D721Med (cell line): ENCODE measurements at regions not wholly inside any gene's neighbourhood (a gene's known extent, or its start where the extent isn't known, plus 50 kb on each side); places are given as distances from the start of the nearest gene placed in this dataset.
A peak's percentile ranks its signal among the peaks of the same experiment; 100 is the strongest.

Source experiments
- DNase-seq: peaks from one replicate; pipeline ENCODE4 v3.0.0; 2011; ENCODE audit warnings: low spot score; ENCODE audit not compliant: insufficient read length
- FAIRE-seq: peaks from 2 replicates; lab custom pipeline; 2011; peaks lifted over from hg19 to GRCh38; lab: Jason Lieb, UNC
- CTCF ChIP-seq: IDR thresholded peaks from 2 replicates; pipeline ENCODE4 v1.5.1; 2012; ENCODE audit warnings: mild to moderate bottlenecking, control low read depth; ENCODE audit not compliant: insufficient read depth; ENCODE audit errors: missing control alignments

GRCh38 chr4:114728426-114728825 is 129.8 kb downstream of the UGT8 start:
- no peak for DNase-seq
- TF ChIP-seq CTCF = no peak

DNA sequence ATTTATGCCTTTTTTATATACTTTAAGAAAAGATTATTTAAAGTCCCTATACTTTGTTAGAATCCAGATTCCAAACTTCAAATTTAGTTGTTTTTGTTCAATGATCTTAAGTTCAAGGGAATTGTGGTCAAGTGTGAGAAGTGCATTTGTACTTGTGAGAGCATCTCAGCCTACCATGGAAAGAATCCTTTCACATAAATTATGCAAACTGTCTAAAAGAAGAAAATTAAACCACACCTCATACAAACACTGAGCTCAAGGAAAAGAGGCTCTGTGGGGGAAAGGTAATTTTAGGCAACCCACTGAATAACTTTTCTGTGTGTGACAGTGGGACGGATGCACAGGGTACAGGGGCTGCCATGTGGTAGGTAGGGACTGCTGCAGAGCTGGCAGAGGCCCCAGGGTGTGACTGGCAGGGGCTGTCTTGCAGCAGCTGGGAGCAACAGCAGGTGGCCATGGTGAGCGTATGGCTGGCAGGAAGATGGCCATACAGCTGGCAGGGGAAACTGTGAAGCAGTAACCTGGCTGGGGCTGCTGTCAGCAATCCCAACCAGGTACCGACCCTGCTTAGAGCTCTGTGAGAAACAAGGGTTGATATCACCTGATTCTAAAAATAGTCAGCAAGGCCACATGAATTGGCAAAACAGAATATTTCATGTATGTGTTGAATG is 130.6 kb downstream of the UGT8 start:
- no peak for TF ChIP-seq CTCF
- no peak for DNase-seq
- no peak for FAIRE-seq

More at GRCh38 chr4:114728426-114728825, 129.8 kb downstream of the UGT8 start:
- peak; percentile 87 for FAIRE-seq

DNA sequence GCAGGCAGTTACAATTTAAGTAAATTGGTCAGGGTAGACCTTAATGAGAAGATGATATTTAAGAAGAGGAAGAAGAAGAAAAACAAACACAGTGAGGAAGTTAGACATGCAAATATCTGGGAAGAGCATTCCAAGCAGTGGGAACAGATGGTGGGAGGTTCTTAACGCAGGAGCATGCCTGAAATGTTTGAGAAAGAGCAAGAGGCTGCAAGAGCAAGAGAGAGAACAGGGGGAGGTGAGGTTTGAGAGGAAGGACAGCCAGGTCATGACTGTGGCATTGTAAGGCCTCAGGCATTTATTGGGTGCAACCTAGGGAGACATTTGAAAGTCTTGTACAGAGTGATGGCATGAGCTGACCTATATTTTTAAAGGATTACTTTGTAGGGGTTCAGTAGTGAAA is 136.0 kb downstream of the UGT8 start:
- TF ChIP-seq CTCF = no peak
- FAIRE-seq (no peak), DNase-seq (no peak)

DNA sequence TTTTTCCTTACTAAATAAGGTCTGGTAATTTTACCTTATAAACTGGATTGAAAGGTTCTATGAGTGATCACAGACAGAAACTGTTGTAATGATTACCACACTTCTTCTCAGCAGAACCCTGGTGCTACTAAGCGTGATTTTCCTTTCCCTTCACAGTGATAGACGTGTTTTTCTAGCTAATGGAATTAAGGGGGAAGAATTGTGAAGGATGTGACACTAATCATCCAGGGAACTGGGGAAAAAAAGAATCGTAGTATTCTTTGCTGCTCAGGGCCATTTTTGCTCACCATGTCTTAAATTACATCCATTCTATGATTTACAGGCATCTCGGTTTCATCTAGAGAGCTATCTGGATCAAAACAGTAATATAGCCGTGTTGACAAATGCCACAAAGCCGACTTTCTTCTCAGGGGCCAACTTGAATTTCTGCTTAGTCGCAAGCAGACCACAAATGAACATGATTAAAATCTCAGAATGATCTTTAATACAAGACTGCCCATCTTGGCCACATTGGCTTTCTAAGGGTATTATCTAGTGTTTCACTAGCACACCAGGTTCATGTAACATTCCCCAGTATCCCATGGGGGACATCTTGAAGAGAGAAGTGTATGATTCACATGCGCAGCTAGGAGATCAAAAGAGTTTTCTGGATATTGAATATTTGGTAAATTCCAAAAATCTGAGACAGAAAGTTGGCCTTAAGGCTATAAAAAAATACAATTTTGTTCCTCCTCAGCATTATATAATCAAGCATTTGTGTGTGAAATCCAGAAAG is 154.0 kb downstream of the UGT8 start:
- no peak for DNase-seq
- no peak for TF ChIP-seq CTCF
- FAIRE-seq = no peak

GRCh38 chr4:114754616-114755015 is 156.0 kb downstream of the UGT8 start:
- no peak for TF ChIP-seq CTCF
- FAIRE-seq (no peak), DNase-seq (no peak)

- FAIRE-seq (no peak), DNase-seq (no peak)
- TF ChIP-seq CTCF = no peak
These were observed 159.5 kb downstream of the UGT8 start for GRCh38 chr4:114758066-114758465.

GRCh38 chr4:114768501-114768900 is 169.9 kb downstream of the UGT8 start:
- no peak for TF ChIP-seq CTCF
- FAIRE-seq = no peak
- no peak for DNase-seq
